Right lobe of liver (tissue), 4 donors: ENCODE measurements at regions not wholly inside any gene's neighbourhood (a gene's known extent, or its start where the extent isn't known, plus 50 kb on each side); places are given as distances from the start of the nearest gene placed in this dataset.

Experiments
- CTCF ChIP-seq, 4 donors: fragments of 200-600 bp in 3 of 4; fragments of 450-650 bp in 1 of 4; IDR thresholded peaks; one replicate each; pipeline versions ENCODE4 v1.5.1 to v1.8.0; 2016 to 2022; ENCODE audit warnings: antibody characterized with exemption in 4 of 4, mild to moderate bottlenecking in 2 of 4
- POLR2A ChIP-seq: fragments of 450-650 bp; IDR thresholded peaks from one replicate; pipeline ENCODE4 v1.6.1; 2017; ENCODE audit warnings: antibody characterized with exemption, mild to moderate bottlenecking
- donor health status: DM: no; HTN: no; CAD: no.
- donor health status: DM: no; HTN: no; CAD: no.
- donor health status: DM: no; HTN: yes; CAD: no.

DNA sequence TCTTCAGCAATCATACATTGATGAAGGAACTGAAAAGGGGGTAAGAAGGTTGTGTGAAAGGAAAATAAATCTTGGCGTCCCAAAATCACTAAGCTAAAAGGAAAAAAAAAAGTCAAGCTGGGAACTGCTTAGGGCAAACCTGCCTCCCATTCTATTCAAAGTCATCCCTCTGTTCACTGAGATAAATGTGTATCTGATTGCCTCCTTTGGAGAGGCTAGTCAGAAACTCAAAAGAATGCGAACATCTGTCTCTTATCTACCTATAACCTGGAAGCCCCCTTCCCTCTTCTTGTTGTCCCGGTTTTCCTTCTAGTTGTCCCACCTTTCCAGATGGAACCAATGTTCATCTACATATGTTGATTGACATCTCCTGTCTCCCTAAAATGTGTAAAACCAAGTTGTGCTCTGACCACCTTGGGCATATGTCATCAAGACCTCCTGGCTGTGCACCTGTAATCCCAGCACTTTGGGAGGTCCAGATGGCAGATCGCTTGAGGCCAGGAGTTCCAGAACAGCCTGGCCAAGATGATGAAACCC lies 53.1 kb downstream of the RESF1 start:
- TF ChIP-seq CTCF (IDR thresholded peaks at IDR 0.05) = no peak
- no peak for TF ChIP-seq POLR2A
